Stomach (tissue), 8 donors: ENCODE measurements at regions not wholly inside any gene's neighbourhood (a gene's known extent, or its start where the extent isn't known, plus 50 kb on each side); places are given as distances from the start of the nearest gene placed in this dataset.

Experiments used
- DNase-seq, 2 donors: peaks; one replicate each; pipeline versions ENCODE4 v3.0.0 to v3.0.0-alpha.2; 2013 to 2019
- H3K27ac ChIP-seq, 5 donors: fragments of 200-600 bp in 4 of 5; sonication (generic) in 4 of 5; one replicate each; pipeline ENCODE4 v1.5.1; 2013 to 2019; ENCODE audit warnings: mild to moderate bottlenecking in 1 of 5, moderate library complexity in 1 of 5
- H3K27me3 ChIP-seq, 3 donors: fragments of 200-600 bp; sonication (generic); one replicate each; pipeline ENCODE4 v1.5.1; 2017 to 2019; ENCODE audit warnings: mixed run types in 1 of 3
- H3K36me3 ChIP-seq, 4 donors: fragments of 200-600 bp; sonication (generic); 1 replicate in 3 of 4; 2 replicates in 1 of 4; pipeline ENCODE4 v1.5.1; 2016 to 2019
- H3K4me1 ChIP-seq, 4 donors: fragments of 200-600 bp; sonication (generic); one replicate each; pipeline ENCODE4 v1.5.1; 2016 to 2019
- H3K4me3 ChIP-seq, 4 donors: fragments of 200-600 bp; sonication (generic) in 3 of 4; one replicate each; pipeline ENCODE4 v1.5.1; 2016 to 2019; ENCODE audit warnings: mild to moderate bottlenecking in 1 of 4
- H3K9me3 ChIP-seq, 4 donors: fragments of 200-600 bp; sonication (generic); one replicate each; pipeline ENCODE4 v1.5.1; 2016 to 2019
- EP300 ChIP-seq: sonication (generic); formaldehyde crosslinking; IDR thresholded peaks from one replicate; pipeline ENCODE4 v1.6.1; 2017; ENCODE audit warnings: antibody characterized with exemption
- POLR2A ChIP-seq, 4 donors: fragments of 450-650 bp; IDR thresholded peaks; one replicate each; pipeline ENCODE4 v1.6.1; 2016; ENCODE audit warnings: antibody characterized with exemption in 4 of 4, control low read depth in 2 of 4, mild to moderate bottlenecking in 1 of 4, moderate library complexity in 1 of 4
- POLR2AphosphoS5 ChIP-seq, 3 donors: sonication (generic); formaldehyde crosslinking; IDR thresholded peaks; one replicate each; pipeline ENCODE4 v1.6.1; 2016; ENCODE audit warnings: antibody characterized with exemption in 3 of 3
- WGBS, 5 donors: extraction: QIAGEN DNeasy Blood & Tissue Kit in 3 of 5; methylation state at CpG; one replicate each; pipeline versions ENCODE4 v1.1.5 to v1.1.7; 2013 to 2018; 5-methylcytosine and 5-hydroxymethylcytosine counted together
- intact Hi-C: fragments of 100-400 bp; cut with DNase I; formaldehyde crosslinking; loops from one replicate; pipeline ENCODE4 v1.15.1; 2023; ENCODE audit warnings: low total_unique reads
- TF ChIP-seq, protein P1 (sequence below), 7 experiments: fragments of 450-650 bp in 4 of 7; fragments of 200-600 bp in 3 of 7; sonication (generic) in 3 of 7; IDR thresholded peaks; one replicate each; pipeline ENCODE4 v1.5.1; 2016 to 2019; ENCODE audit warnings: antibody characterized with exemption in 7 of 7, control low read depth in 2 of 7, mild to moderate bottlenecking in 1 of 7
- donor health status: healthy with polysubstance abuse.
- donor health status: Bipolar disorder and iron deficiency.
- donor health status: healthy.

DNA sequence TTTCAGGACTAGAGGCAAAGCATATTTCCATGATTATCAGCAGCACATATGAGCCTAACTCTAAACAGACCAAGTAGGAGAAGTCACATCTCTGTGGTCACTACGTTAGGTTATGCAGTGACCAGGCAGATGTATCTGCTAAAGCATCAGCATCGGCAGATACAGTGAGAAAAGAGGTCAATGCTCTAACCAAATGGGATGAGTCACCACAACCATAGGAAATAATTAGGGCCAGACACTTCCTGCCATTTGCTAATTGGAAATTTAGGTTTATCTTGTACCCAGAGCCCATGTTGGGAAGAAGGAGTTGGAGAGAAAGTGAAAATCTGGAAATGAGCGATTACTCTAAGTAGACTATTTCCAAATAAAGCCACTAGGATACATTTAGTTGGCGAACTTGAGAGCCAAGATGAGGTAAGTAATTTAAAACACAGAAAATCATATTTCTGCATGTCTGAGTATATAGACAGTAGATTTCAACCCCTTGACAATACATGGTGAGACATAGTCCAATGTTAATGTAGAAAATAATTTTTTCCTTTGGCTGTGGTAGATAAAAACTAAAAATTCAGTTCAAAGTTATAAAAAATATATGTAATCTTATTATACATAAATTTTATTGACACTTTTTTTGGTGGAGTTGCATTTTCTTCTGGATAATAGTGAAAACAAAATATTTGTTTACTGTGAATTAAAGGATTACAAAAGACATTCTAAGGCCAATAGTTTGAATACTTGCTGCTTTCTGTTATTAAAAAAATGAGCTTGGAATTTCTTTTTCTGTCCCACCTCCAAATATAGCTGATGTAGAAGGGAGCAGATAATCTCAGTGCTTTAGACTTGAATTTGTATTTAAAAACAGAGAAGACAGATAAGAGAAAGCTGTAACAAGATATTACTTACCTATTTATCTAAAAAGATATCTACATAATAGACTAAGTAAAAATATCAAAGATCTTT, 104.4 kb upstream of the CSNK1A1L start:
- Histone ChIP-seq H3K4me1 (no peaks in the 10 kb centered on the region), H3K36me3 (no peaks in the 10 kb centered on the region), H3K27me3 (no peaks in the 10 kb centered on the region), H3K4me3 (no peak overlapping the region), H3K9me3 (no peaks in the 10 kb centered on the region), H3K27ac (no peak overlapping the region)
- 80 to 86% (median 84%) methylated on average over 4 of the region's 4 CpGs for WGBS, 5 donors
- peak in 1 of 2 donors; percentile 15 for DNase-seq
- no peak for TF ChIP-seq POLR2AphosphoS5 (IDR thresholded peaks at IDR 0.05)
- TF ChIP-seq, protein P1, sequence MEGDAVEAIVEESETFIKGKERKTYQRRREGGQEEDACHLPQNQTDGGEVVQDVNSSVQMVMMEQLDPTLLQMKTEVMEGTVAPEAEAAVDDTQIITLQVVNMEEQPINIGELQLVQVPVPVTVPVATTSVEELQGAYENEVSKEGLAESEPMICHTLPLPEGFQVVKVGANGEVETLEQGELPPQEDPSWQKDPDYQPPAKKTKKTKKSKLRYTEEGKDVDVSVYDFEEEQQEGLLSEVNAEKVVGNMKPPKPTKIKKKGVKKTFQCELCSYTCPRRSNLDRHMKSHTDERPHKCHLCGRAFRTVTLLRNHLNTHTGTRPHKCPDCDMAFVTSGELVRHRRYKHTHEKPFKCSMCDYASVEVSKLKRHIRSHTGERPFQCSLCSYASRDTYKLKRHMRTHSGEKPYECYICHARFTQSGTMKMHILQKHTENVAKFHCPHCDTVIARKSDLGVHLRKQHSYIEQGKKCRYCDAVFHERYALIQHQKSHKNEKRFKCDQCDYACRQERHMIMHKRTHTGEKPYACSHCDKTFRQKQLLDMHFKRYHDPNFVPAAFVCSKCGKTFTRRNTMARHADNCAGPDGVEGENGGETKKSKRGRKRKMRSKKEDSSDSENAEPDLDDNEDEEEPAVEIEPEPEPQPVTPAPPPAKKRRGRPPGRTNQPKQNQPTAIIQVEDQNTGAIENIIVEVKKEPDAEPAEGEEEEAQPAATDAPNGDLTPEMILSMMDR (IDR thresholded peaks at IDR 0.05) = no peak
- intact Hi-C loops = no loop called here

DNA sequence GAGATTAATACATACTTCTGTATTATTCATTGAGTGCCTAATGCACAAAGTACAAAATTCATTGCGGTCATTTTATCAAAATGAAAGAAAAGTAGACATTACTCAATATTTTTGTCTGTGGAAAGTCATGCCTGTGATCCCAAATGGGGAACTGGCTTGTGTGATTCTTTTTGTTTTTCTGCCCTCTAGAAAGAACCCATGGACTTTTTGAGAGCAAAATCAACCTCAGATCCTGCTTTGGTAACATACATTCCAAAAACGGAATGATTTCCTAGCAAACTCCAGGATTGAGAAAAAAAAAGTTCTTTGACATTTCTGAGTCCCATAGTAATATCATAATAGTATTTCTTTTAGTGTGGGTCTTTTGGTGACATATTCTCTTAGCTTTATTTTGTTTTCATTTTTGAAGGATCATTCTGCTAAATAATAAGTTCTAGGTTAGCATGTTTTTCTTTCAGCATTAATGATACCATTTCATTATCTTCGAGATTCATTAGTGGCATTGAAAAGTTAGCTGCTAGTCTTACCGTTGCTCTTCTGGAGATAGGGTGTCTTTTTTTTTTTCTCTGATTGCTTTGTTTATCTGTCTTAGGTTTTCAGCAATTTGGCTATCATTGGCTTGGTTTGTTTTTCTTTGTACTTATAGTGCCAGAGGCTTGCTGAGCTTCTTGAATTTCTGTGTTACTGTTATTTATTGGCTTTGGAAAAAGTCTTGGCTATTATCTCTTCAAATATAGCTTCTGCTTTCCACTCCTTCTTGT, 102.4 kb upstream of the CSNK1A1L start:
- H3K27ac ChIP-seq = no peak overlapping the region
- no peaks in the 10 kb centered on the region for H3K9me3 ChIP-seq
- H3K27me3 ChIP-seq = no peaks in the 10 kb centered on the region
- DNase-seq = no peak
- no peaks in the 10 kb centered on the region for H3K36me3 ChIP-seq
- H3K4me3 ChIP-seq = no peak overlapping the region
- H3K4me1 ChIP-seq = no peaks in the 10 kb centered on the region
- 59 to 66% (median 65%) methylated on average over 4 of the region's 4 CpGs for WGBS, 5 donors
- TF ChIP-seq, protein P1 (IDR thresholded peaks at IDR 0.05) = no peak
- TF ChIP-seq EP300 = no peak
- TF ChIP-seq POLR2A (IDR thresholded peaks at IDR 0.05) = no peak
- TF ChIP-seq POLR2AphosphoS5 (IDR thresholded peaks at IDR 0.05) = no peak
- intact Hi-C loops = no loop called here

- no peaks in the 10 kb centered on the region for H3K27me3 ChIP-seq
- intact Hi-C loops = no loop called here
- H3K9me3 ChIP-seq = no peaks in the 10 kb centered on the region
- WGBS, 5 donors = 65 to 76% (median 70%) methylated on average over 2 of the region's 2 CpGs
- H3K36me3 ChIP-seq = no peaks in the 10 kb centered on the region
- H3K27ac ChIP-seq = no peak overlapping the region
- H3K4me3 ChIP-seq = no peak overlapping the region
- H3K4me1 ChIP-seq = no peaks in the 10 kb centered on the region
- DNase-seq = no peak
- TF ChIP-seq, protein P1 (IDR thresholded peaks at IDR 0.05) = no peak
- no peak for TF ChIP-seq POLR2A (IDR thresholded peaks at IDR 0.05)
These were observed 96.8 kb upstream of the CSNK1A1L start for GRCh38 chr13:37202264-37202663.

DNA sequence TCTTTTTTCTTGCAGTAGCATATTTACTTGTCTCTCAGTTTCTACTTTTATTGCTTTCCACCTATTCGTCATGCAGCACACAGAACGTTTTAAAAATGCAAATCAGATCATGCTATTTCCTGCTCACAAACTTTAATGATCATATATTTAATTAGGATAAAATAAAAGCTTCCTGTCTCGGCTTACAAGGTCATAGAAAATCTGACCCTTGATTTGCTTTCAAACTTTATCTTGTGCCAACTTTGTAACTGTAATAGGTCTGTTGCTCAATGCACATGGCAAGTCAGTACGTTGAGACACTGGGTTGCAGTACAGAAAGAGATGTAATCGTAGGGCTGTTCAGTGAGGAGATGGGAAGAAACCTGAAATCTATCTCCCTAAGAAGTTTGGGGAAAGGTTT, 95.6 kb upstream of the CSNK1A1L start:
- no peaks in the 10 kb centered on the region for H3K9me3 ChIP-seq
- no peaks in the 10 kb centered on the region for H3K4me1 ChIP-seq
- no peak overlapping the region for H3K27ac ChIP-seq
- no peak for TF ChIP-seq POLR2AphosphoS5 (IDR thresholded peaks at IDR 0.05)
- intact Hi-C loops = no loop called here
- H3K4me3 ChIP-seq = no peak overlapping the region
- H3K36me3 ChIP-seq = no peaks in the 10 kb centered on the region
- no peaks in the 10 kb centered on the region for H3K27me3 ChIP-seq
- WGBS, 5 donors = 56 to 68% (median 57%) methylated on average over 5 of the region's 5 CpGs
- DNase-seq = no peak
